Stimulated activated memory B cell treated with anti-CD40 and anti-IgM and Interleukin-4, amounts not matched to agents 10 μg/mL and 1 μg/mL and 100 μg/mL, for 72 hours (primary cell): ENCODE measurements at regions not wholly inside any gene's neighbourhood (a gene's known extent, or its start where the extent isn't known, plus 50 kb on each side); places are given as distances from the start of the nearest gene placed in this dataset.
"Not testable (repeated sequence)": the region's sequence is repeated elsewhere in the genome, so short reads cannot be mapped to it uniquely, and the experiment has no call there.

Experiments
- ATAC-seq: fragments of 150-1000 bp; cut with Tn5 transposase; 2 replicates; pipeline ENCODE4 v1.10.0; 2021
- H3K27ac Mint-ChIP-seq: one replicate; pipeline ENCODE4 v1.8.0; 2022; ENCODE audit warnings: mild to moderate bottlenecking, mixed read lengths
- H3K27me3 Mint-ChIP-seq: one replicate; pipeline ENCODE4 v1.8.0; 2022; ENCODE audit warnings: mixed read lengths
- H3K36me3 Mint-ChIP-seq: one replicate; pipeline ENCODE4 v1.8.0; 2022; ENCODE audit warnings: mixed read lengths
- H3K4me1 Mint-ChIP-seq: one replicate; pipeline ENCODE4 v1.8.0; 2022; ENCODE audit warnings: mixed read lengths
- H3K4me3 Mint-ChIP-seq: one replicate; pipeline ENCODE4 v1.8.0; 2022; ENCODE audit warnings: mild to moderate bottlenecking, moderate library complexity, mixed read lengths
- H3K9me3 Mint-ChIP-seq: one replicate; pipeline ENCODE4 v1.8.0; 2022; ENCODE audit warnings: mixed read lengths

GRCh38 chr4:127251423-127251822 is 381.3 kb upstream of the INTU start:
- Mint-ChIP-seq H3K4me3 (no peak overlapping the region), H3K9me3 (peaks cover 4% of the 10 kb centered on the region), H3K4me1 (no peaks in the 10 kb centered on the region), H3K27me3 (no peaks in the 10 kb centered on the region), H3K27ac (no peak overlapping the region), H3K36me3 (no peaks in the 10 kb centered on the region)
- no peak for ATAC-seq

GRCh38 chr4:127256500-127256899 is 376.3 kb upstream of the INTU start:
- no peaks in the 10 kb centered on the region for H3K36me3 Mint-ChIP-seq
- no peak overlapping the region for H3K4me3 Mint-ChIP-seq
- no peaks in the 10 kb centered on the region for H3K27me3 Mint-ChIP-seq
- ATAC-seq, result no peak
- peaks cover 10% of the 10 kb centered on the region for H3K9me3 Mint-ChIP-seq
- H3K27ac Mint-ChIP-seq, result no peak overlapping the region
- no peaks in the 10 kb centered on the region for H3K4me1 Mint-ChIP-seq

GRCh38 chr4:127261476-127261875 is 371.3 kb upstream of the INTU start:
- peaks cover 6% of the 10 kb centered on the region for H3K9me3 Mint-ChIP-seq
- ATAC-seq, result no peak
- no peak overlapping the region for H3K4me3 Mint-ChIP-seq
- H3K27me3 Mint-ChIP-seq, result no peaks in the 10 kb centered on the region
- H3K4me1 Mint-ChIP-seq, result no peaks in the 10 kb centered on the region
- H3K27ac Mint-ChIP-seq, result no peak overlapping the region
- H3K36me3 Mint-ChIP-seq, result no peaks in the 10 kb centered on the region

GRCh38 chr4:127268367-127268766 is 364.4 kb upstream of the INTU start:
- H3K27ac Mint-ChIP-seq, result no peak overlapping the region

GRCh38 chr4:127277023-127277422 is 355.7 kb upstream of the INTU start:
- H3K27me3 Mint-ChIP-seq, H3K36me3 Mint-ChIP-seq, H3K27ac Mint-ChIP-seq, ATAC-seq, H3K4me1 Mint-ChIP-seq, H3K4me3 Mint-ChIP-seq: not testable (repeated sequence)
- H3K9me3 Mint-ChIP-seq, result peaks cover 16% of the 10 kb centered on the region

More at GRCh38 chr4:127268367-127268766, 364.4 kb upstream of the INTU start:
- H3K9me3 Mint-ChIP-seq, result peaks cover 4% of the 10 kb centered on the region
- no peaks in the 10 kb centered on the region for H3K4me1 Mint-ChIP-seq
- H3K27me3 Mint-ChIP-seq, result no peaks in the 10 kb centered on the region
- no peak overlapping the region for H3K4me3 Mint-ChIP-seq
- H3K36me3 Mint-ChIP-seq, result no peaks in the 10 kb centered on the region
- ATAC-seq, result no peak

- H3K9me3 Mint-ChIP-seq, result peaks cover 8% of the 10 kb centered on the region
- H3K4me1 Mint-ChIP-seq, result no peaks in the 10 kb centered on the region
- H3K36me3 Mint-ChIP-seq, result no peaks in the 10 kb centered on the region
- no peak for ATAC-seq
- H3K27ac Mint-ChIP-seq, result no peak overlapping the region
- H3K4me3 Mint-ChIP-seq, result no peak overlapping the region
- no peaks in the 10 kb centered on the region for H3K27me3 Mint-ChIP-seq
Measured at GRCh38 chr4:127284236-127284635, 348.5 kb upstream of the INTU start.

GRCh38 chr4:127291316-127291715 is 341.4 kb upstream of the INTU start:
- Mint-ChIP-seq H3K36me3 (no peaks in the 10 kb centered on the region), H3K27ac (no peak overlapping the region), H3K27me3 (no peaks in the 10 kb centered on the region), H3K4me3 (no peak overlapping the region), H3K9me3 (peaks cover 14% of the 10 kb centered on the region), H3K4me1 (no peaks in the 10 kb centered on the region)
- ATAC-seq, result no peak

GRCh38 chr4:127293496-127293895 is 339.3 kb upstream of the INTU start:
- no peaks in the 10 kb centered on the region for H3K4me1 Mint-ChIP-seq
- peaks cover 15% of the 10 kb centered on the region for H3K9me3 Mint-ChIP-seq
- H3K27ac Mint-ChIP-seq, result no peak overlapping the region
- no peaks in the 10 kb centered on the region for H3K36me3 Mint-ChIP-seq
- H3K4me3 Mint-ChIP-seq, result no peak overlapping the region
- H3K27me3 Mint-ChIP-seq, result no peaks in the 10 kb centered on the region
- no peak for ATAC-seq

GRCh38 chr4:127304356-127304755 is 328.4 kb upstream of the INTU start:
- H3K9me3 Mint-ChIP-seq, result peaks cover 4% of the 10 kb centered on the region
- H3K4me3 Mint-ChIP-seq, result no peak overlapping the region
- no peaks in the 10 kb centered on the region for H3K27me3 Mint-ChIP-seq
- ATAC-seq, result no peak
- H3K36me3 Mint-ChIP-seq, result no peaks in the 10 kb centered on the region
- no peaks in the 10 kb centered on the region for H3K4me1 Mint-ChIP-seq
- no peak overlapping the region for H3K27ac Mint-ChIP-seq

GRCh38 chr4:127307996-127308395 is 324.8 kb upstream of the INTU start:
- Mint-ChIP-seq H3K9me3 (peaks cover 16% of the 10 kb centered on the region), H3K27ac (no peak overlapping the region), H3K4me1 (no peaks in the 10 kb centered on the region), H3K27me3 (no peaks in the 10 kb centered on the region), H3K36me3 (no peaks in the 10 kb centered on the region), H3K4me3 (no peak overlapping the region)
- ATAC-seq, result no peak

- Mint-ChIP-seq H3K27me3 (no peaks in the 10 kb centered on the region), H3K4me1 (no peaks in the 10 kb centered on the region), H3K27ac (no peak overlapping the region), H3K4me3 (no peak overlapping the region), H3K36me3 (no peaks in the 10 kb centered on the region), H3K9me3 (peaks cover 29% of the 10 kb centered on the region)
- ATAC-seq, result no peak
Measured at GRCh38 chr4:127309369-127310102, 323.2 kb upstream of the INTU start.

GRCh38 chr4:127311371-127311770 is 321.4 kb upstream of the INTU start:
- ATAC-seq, result no peak
- no peaks in the 10 kb centered on the region for H3K36me3 Mint-ChIP-seq
- H3K4me1 Mint-ChIP-seq, result no peaks in the 10 kb centered on the region
- no peak overlapping the region for H3K4me3 Mint-ChIP-seq
- no peak overlapping the region for H3K27ac Mint-ChIP-seq
- H3K27me3 Mint-ChIP-seq, result no peaks in the 10 kb centered on the region
- peaks cover 32% of the 10 kb centered on the region for H3K9me3 Mint-ChIP-seq

GRCh38 chr4:127311924-127312323 is 320.8 kb upstream of the INTU start:
- no peaks in the 10 kb centered on the region for H3K36me3 Mint-ChIP-seq
- no peak for ATAC-seq
- peaks cover 29% of the 10 kb centered on the region for H3K9me3 Mint-ChIP-seq
- no peaks in the 10 kb centered on the region for H3K4me1 Mint-ChIP-seq
- H3K4me3 Mint-ChIP-seq, result no peak overlapping the region
- no peaks in the 10 kb centered on the region for H3K27me3 Mint-ChIP-seq
- H3K27ac Mint-ChIP-seq, result no peak overlapping the region

GRCh38 chr4:127313767-127314166 is 319.0 kb upstream of the INTU start:
- H3K36me3 Mint-ChIP-seq, result no peaks in the 10 kb centered on the region
- no peaks in the 10 kb centered on the region for H3K27me3 Mint-ChIP-seq
- peaks cover 29% of the 10 kb centered on the region for H3K9me3 Mint-ChIP-seq
- no peak overlapping the region for H3K27ac Mint-ChIP-seq
- H3K4me1 Mint-ChIP-seq, result no peaks in the 10 kb centered on the region
- no peak overlapping the region for H3K4me3 Mint-ChIP-seq
- no peak for ATAC-seq

- Mint-ChIP-seq H3K4me3 (no peak overlapping the region), H3K4me1 (no peaks in the 10 kb centered on the region), H3K27ac (no peak overlapping the region), H3K27me3 (no peaks in the 10 kb centered on the region), H3K36me3 (no peaks in the 10 kb centered on the region), H3K9me3 (peaks cover 12% of the 10 kb centered on the region)
- ATAC-seq, result no peak
Measured at GRCh38 chr4:127327491-127327890, 305.3 kb upstream of the INTU start.

- no peaks in the 10 kb centered on the region for H3K27me3 Mint-ChIP-seq
- no peaks in the 10 kb centered on the region for H3K4me1 Mint-ChIP-seq
- ATAC-seq, result no peak
- no peaks in the 10 kb centered on the region for H3K36me3 Mint-ChIP-seq
- peaks cover 2% of the 10 kb centered on the region for H3K9me3 Mint-ChIP-seq
- H3K4me3 Mint-ChIP-seq, result no peak overlapping the region
- H3K27ac Mint-ChIP-seq, result no peak overlapping the region
Measured at GRCh38 chr4:127335073-127335620, 297.6 kb upstream of the INTU start.
